PC-9 (cell line): ENCODE measurements at regions not wholly inside any gene's neighbourhood (a gene's known extent, or its start where the extent isn't known, plus 50 kb on each side); places are given as distances from the start of the nearest gene placed in this dataset.
A peak's percentile ranks its signal among the peaks of the same experiment; 100 is the strongest.
"Not testable (repeated sequence)": the region's sequence is repeated elsewhere in the genome, so short reads cannot be mapped to it uniquely, and the experiment has no call there.

Experiments
- BruUV-seq: library from RNA; stranded (reverse); fragments of 400-500 nt; replicated peaks from 2 replicates; lab custom pipeline; 2021; lab: Mats Ljungman, UMichigan
- CTCF ChIA-PET: fragments of 300-600 bp; sonication (Branson Sonifier 250); formaldehyde crosslinking; loops from one replicate; lab custom pipeline; 2022; ENCODE audit warnings: antibody characterized with exemption; lab: Charles Lee
- POLR2A ChIA-PET: fragments of 300-600 bp; sonication (Branson Sonifier 250); formaldehyde crosslinking; loops from one replicate; lab custom pipeline; 2022; ENCODE audit warnings: antibody characterized with exemption; ENCODE audit not compliant: unreplicated experiment; lab: Charles Lee
- DNase-seq, 2 experiments: peaks; one replicate each; pipeline versions ENCODE4 v3.0.0 to v3.0.0-alpha.2; 2015 to 2022; ENCODE audit warnings: mixed read lengths in 1 of 2
- H2AFZ ChIP-seq: fragments of 200-600 bp; sonication (generic); 2 replicates; pipeline ENCODE4 v1.8.1; 2017; ENCODE audit warnings: antibody characterized with exemption
- H3F3A ChIP-seq: fragments of 200-600 bp; sonication (generic); 2 replicates; pipeline ENCODE4 v1.8.1; 2017; ENCODE audit warnings: antibody characterized with exemption, mild to moderate bottlenecking, low read depth; ENCODE audit not compliant: insufficient read depth
- H3K27ac ChIP-seq: fragments of 200-600 bp; sonication (generic); 2 replicates; pipeline ENCODE4 v1.6.1; 2016; ENCODE audit warnings: mixed run types
- H3K27me3 ChIP-seq: fragments of 200-600 bp; sonication (generic); 2 replicates; pipeline ENCODE4 v1.6.1; 2016; ENCODE audit warnings: low read depth, mixed run types; ENCODE audit not compliant: insufficient read depth
- H3K36me3 ChIP-seq: fragments of 200-600 bp; sonication (generic); 2 replicates; pipeline ENCODE4 v1.6.1; 2016; ENCODE audit warnings: low read depth, mixed run types
- H3K4me1 ChIP-seq: fragments of 200-600 bp; sonication (generic); replicated peaks from 2 replicates; pipeline ENCODE4 v1.6.1; 2016; ENCODE audit warnings: mixed run types; ENCODE audit not compliant: insufficient read depth
- H3K4me2 ChIP-seq: fragments of 200-600 bp; sonication (generic); 2 replicates; pipeline ENCODE4 v1.6.1; 2017; ENCODE audit warnings: mixed run types
- H3K4me3 ChIP-seq: fragments of 200-600 bp; sonication (generic); 2 replicates; pipeline ENCODE4 v1.6.1; 2016; ENCODE audit warnings: mixed run types
- H3K79me2 ChIP-seq: fragments of 200-600 bp; sonication (generic); 2 replicates; pipeline ENCODE4 v1.6.1; 2017; ENCODE audit warnings: low read depth, mixed run types
- H3K9me2 ChIP-seq: fragments of 200-600 bp; sonication (generic); 2 replicates; pipeline ENCODE4 v1.8.1; 2017; ENCODE audit warnings: mild to moderate bottlenecking; ENCODE audit not compliant: insufficient read depth
- H3K9me3 ChIP-seq: fragments of 200-600 bp; sonication (generic); 2 replicates; pipeline ENCODE4 v1.8.1; 2016; ENCODE audit warnings: low read depth; ENCODE audit not compliant: insufficient read depth
- H4K20me1 ChIP-seq: fragments of 200-600 bp; sonication (generic); 2 replicates; pipeline ENCODE4 v1.8.1; 2017; ENCODE audit not compliant: insufficient read depth
- CTCF ChIP-seq: fragments of 200-600 bp; sonication (generic); conservative IDR thresholded peaks from 2 replicates; pipeline ENCODE4 v1.6.1; 2017; ENCODE audit warnings: mixed run types, antibody characterized with exemption, mild to moderate bottlenecking, moderate library complexity
- EZH2 ChIP-seq: fragments of 200-600 bp; sonication (generic); IDR thresholded peaks from 2 replicates; pipeline ENCODE4 v1.8.0; 2017; ENCODE audit warnings: antibody characterized with exemption, low read depth
- intact Hi-C: fragments of 100-400 bp; cut with micrococcal nuclease; formaldehyde crosslinking; loops from one replicate; pipeline ENCODE4 v1.10.0; 2022; ENCODE audit not compliant: unreplicated experiment

GRCh38 chr3:104245981-104246380 lies 1120.7 kb upstream of the ALCAM start:
- Histone ChIP-seq H3K27me3 (no peaks in the 10 kb centered on the region), H3K36me3 (no peaks in the 10 kb centered on the region), H3K79me2 (no peaks in the 10 kb centered on the region), H3K4me1 (no peaks in the 10 kb centered on the region), H4K20me1 (no peaks in the 10 kb centered on the region), H3K4me3 (no peak overlapping the region), H2AFZ (peak overlapping the region; percentile 54; the same call in 1 of the 2 replicates), H3K27ac (no peak overlapping the region), H3K4me2 (no peak overlapping the region), H3F3A (no peaks in the 10 kb centered on the region), H3K9me2 (no peaks in the 10 kb centered on the region), H3K9me3 (no peaks in the 10 kb centered on the region)
- ChIA-PET POLR2A (interaction anchor here (0.6 kb wide), 2 partner anchors 131 to 381 kb away, joined by 3 to 4 read pairs; no protein-coding TSS in a partner anchor), CTCF (interaction anchor here (0.6 kb wide), 1 partner anchor 230 kb away, joined by 3 read pairs; no protein-coding TSS in a partner anchor)
- intact Hi-C loops: no loop called here
- no peak for DNase-seq
- TF ChIP-seq EZH2 (no peak), CTCF (no peak)
- no TSS peak for BruUV-seq

GRCh38 chr3:104257486-104257885 lies 1109.2 kb upstream of the ALCAM start:
- no peaks in the 10 kb centered on the region for H3K27me3 ChIP-seq
- H3K27ac ChIP-seq: no peak overlapping the region
- H3K79me2 ChIP-seq: no peaks in the 10 kb centered on the region
- no peaks in the 10 kb centered on the region for H3K4me1 ChIP-seq
- intact Hi-C loops: no loop called here
- no peaks in the 10 kb centered on the region for H3F3A ChIP-seq
- H2AFZ ChIP-seq: peak overlapping the region; percentile 40; the same call in 1 of the 2 replicates
- no peak overlapping the region for H3K4me3 ChIP-seq
- DNase-seq: no peak
- H3K9me2 ChIP-seq: no peaks in the 10 kb centered on the region; the same call in 1 of the 2 replicates
- no TSS peak for BruUV-seq
- H3K36me3 ChIP-seq: no peaks in the 10 kb centered on the region
- no peaks in the 10 kb centered on the region for H4K20me1 ChIP-seq
- ChIA-PET CTCF (no interaction called here), POLR2A (no interaction called here)
- no peaks in the 10 kb centered on the region for H3K9me3 ChIP-seq
- H3K4me2 ChIP-seq: no peak overlapping the region
- no peak for TF ChIP-seq EZH2
- no peak for TF ChIP-seq CTCF

DNA sequence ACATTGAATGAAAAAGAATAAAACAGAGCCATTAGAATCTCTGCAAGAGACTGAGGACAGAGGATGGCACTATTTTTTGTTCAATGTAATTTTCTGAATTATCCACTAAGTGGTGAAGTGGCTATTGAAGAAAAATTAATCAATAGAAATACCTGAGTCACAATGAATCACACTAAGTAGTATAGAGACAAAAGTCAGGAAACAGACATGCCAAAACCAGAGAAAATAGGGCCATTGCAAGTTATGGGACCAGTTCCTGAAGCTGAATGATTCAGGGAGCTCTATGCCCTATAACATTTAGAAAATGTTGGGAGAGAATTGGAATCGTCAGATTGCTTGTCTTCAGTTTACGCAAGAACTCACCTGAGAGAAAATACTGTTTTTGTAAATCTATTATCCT lies 1103.2 kb upstream of the ALCAM start:
- H3K9me3 ChIP-seq: no peaks in the 10 kb centered on the region
- DNase-seq: no peak
- H3K27ac ChIP-seq: no peak overlapping the region
- ChIA-PET CTCF (no interaction called here), POLR2A (no interaction called here)
- no peak overlapping the region for H2AFZ ChIP-seq
- H3K79me2 ChIP-seq: no peaks in the 10 kb centered on the region
- H4K20me1 ChIP-seq: no peaks in the 10 kb centered on the region
- H3K4me3 ChIP-seq: no peak overlapping the region
- no peaks in the 10 kb centered on the region for H3K4me1 ChIP-seq
- H3K4me2 ChIP-seq: no peak overlapping the region
- no peaks in the 10 kb centered on the region for H3K9me2 ChIP-seq
- no peaks in the 10 kb centered on the region for H3K27me3 ChIP-seq
- BruUV-seq: no TSS peak
- H3K36me3 ChIP-seq: no peaks in the 10 kb centered on the region
- TF ChIP-seq CTCF: no peak
- no peak for TF ChIP-seq EZH2
- intact Hi-C loops: no loop called here
- no peaks in the 10 kb centered on the region for H3F3A ChIP-seq

DNA sequence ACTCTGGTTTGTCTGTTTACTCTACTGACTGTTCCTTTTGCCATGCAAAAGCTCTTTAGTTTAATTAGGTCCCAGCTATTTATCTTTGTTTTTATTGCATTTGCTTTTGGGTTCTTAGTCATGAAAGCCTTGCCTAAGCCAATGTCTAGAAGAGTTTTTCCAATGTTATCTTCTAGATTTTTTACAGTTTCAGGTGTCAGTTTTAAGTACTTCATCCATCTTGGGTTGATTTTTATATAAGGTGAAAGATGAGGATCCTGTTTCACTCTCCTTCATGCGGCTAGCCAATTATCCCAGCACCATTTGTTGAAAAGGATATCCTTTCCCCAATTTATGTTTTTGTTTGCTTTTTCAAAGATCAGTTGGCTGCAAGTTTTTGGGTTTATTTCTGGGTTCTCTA lies 1100.5 kb upstream of the ALCAM start:
- H3K4me3 ChIP-seq, H3K27me3 ChIP-seq, H2AFZ ChIP-seq, POLR2A ChIA-PET, H3K27ac ChIP-seq, H3K4me2 ChIP-seq, H3K36me3 ChIP-seq, BruUV-seq, DNase-seq, H3K9me2 ChIP-seq, H3K4me1 ChIP-seq, H3K79me2 ChIP-seq, H3F3A ChIP-seq, H3K9me3 ChIP-seq, intact Hi-C loops, CTCF ChIA-PET, H4K20me1 ChIP-seq: not testable (repeated sequence)
